Glomerular endothelial cell (primary cell): ENCODE measurements at regions not wholly inside any gene's neighbourhood (a gene's known extent, or its start where the extent isn't known, plus 50 kb on each side); places are given as distances from the start of the nearest gene placed in this dataset.

Source experiments
- DNase-seq: peaks from one replicate; pipeline ENCODE4 v3.0.0-alpha.2; 2011; ENCODE audit warnings: low read depth, low spot score; ENCODE audit errors: extremely low read depth

- no peak for DNase-seq
Measured at GRCh38 chr10:33524966-33525365, 190.5 kb upstream of the NRP1 start.

- DNase-seq: no peak
Measured at GRCh38 chr10:33524041-33524440, 189.6 kb upstream of the NRP1 start.

- no peak for DNase-seq
Measured at GRCh38 chr10:33523236-33523792, 188.8 kb upstream of the NRP1 start.

- no peak for DNase-seq
Measured at GRCh38 chr10:33521904-33522303, 187.4 kb upstream of the NRP1 start.

- DNase-seq: no peak
Measured at GRCh38 chr10:33521062-33521461, 186.6 kb upstream of the NRP1 start.

GRCh38 chr10:33520223-33520622, 185.8 kb upstream of the NRP1 start:
- DNase-seq: no peak

- DNase-seq: no peak
Measured at GRCh38 chr10:33519130-33519860, 184.8 kb upstream of the NRP1 start.

- no peak for DNase-seq
Measured at GRCh38 chr10:33510206-33510605, 175.7 kb upstream of the NRP1 start.

GRCh38 chr10:33509231-33509831, 174.9 kb upstream of the NRP1 start:
- DNase-seq: peak; percentile 82

GRCh38 chr10:33507662-33508425, 173.4 kb upstream of the NRP1 start:
- DNase-seq: no peak

- no peak for DNase-seq
Measured at GRCh38 chr10:33506838-33507661, 172.6 kb upstream of the NRP1 start.

GRCh38 chr10:33506391-33506790, 171.9 kb upstream of the NRP1 start:
- no peak for DNase-seq

- DNase-seq: no peak
Measured at GRCh38 chr10:33501161-33501560, 166.7 kb upstream of the NRP1 start.

- no peak for DNase-seq
Measured at GRCh38 chr10:33498391-33498891, 164.0 kb upstream of the NRP1 start.

GRCh38 chr10:33497338-33497737, 162.9 kb upstream of the NRP1 start:
- no peak for DNase-seq

- DNase-seq: no peak
Measured at GRCh38 chr10:33496096-33496495, 161.6 kb upstream of the NRP1 start.

- no peak for DNase-seq
Measured at GRCh38 chr10:33494694-33495265, 160.3 kb upstream of the NRP1 start.

- DNase-seq: no peak
Measured at GRCh38 chr10:33493978-33494377, 159.5 kb upstream of the NRP1 start.

- no peak for DNase-seq
Measured at GRCh38 chr10:33493497-33493896, 159.0 kb upstream of the NRP1 start.

- DNase-seq: no peak
Measured at GRCh38 chr10:33492701-33493345, 158.4 kb upstream of the NRP1 start.
